ENCODE measurements at regions not wholly inside any gene's neighbourhood (a gene's known extent, or its start where the extent isn't known, plus 50 kb on each side); places are given as distances from the start of the nearest gene placed in this dataset.

- TF ChIP-seq, protein P1, sequence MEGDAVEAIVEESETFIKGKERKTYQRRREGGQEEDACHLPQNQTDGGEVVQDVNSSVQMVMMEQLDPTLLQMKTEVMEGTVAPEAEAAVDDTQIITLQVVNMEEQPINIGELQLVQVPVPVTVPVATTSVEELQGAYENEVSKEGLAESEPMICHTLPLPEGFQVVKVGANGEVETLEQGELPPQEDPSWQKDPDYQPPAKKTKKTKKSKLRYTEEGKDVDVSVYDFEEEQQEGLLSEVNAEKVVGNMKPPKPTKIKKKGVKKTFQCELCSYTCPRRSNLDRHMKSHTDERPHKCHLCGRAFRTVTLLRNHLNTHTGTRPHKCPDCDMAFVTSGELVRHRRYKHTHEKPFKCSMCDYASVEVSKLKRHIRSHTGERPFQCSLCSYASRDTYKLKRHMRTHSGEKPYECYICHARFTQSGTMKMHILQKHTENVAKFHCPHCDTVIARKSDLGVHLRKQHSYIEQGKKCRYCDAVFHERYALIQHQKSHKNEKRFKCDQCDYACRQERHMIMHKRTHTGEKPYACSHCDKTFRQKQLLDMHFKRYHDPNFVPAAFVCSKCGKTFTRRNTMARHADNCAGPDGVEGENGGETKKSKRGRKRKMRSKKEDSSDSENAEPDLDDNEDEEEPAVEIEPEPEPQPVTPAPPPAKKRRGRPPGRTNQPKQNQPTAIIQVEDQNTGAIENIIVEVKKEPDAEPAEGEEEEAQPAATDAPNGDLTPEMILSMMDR (IDR thresholded peaks at IDR 0.05) = no peak
- no peak for TF ChIP-seq POLR2A (IDR thresholded peaks at IDR 0.05)
Measured at GRCh38 chr11:127875131-127875530, 712.2 kb downstream of the ETS1 start.

Data from suprapubic skin (tissue), 3 donors.